GM23338 (cell line): ENCODE measurements at regions not wholly inside any gene's neighbourhood (a gene's known extent, or its start where the extent isn't known, plus 50 kb on each side); places are given as distances from the start of the nearest gene placed in this dataset.

Experiments
- ATAC-seq: fragments of 200-7000 bp; cut with Tn5 transposase; 3 replicates; pipeline ENCODE4 v1.9.1; 2020
- DNase-seq: peaks from one replicate; pipeline ENCODE4 v3.0.0-alpha.2; 2015; ENCODE audit warnings: low spot score
- H2AFZ ChIP-seq: fragments of 200-600 bp; sonication (generic); 2 replicates; pipeline ENCODE4 v1.8.0; 2016; ENCODE audit warnings: antibody characterized with exemption, mild to moderate bottlenecking, moderate library complexity
- H3F3A ChIP-seq: fragments of 200-600 bp; sonication (generic); replicated peaks from 2 replicates; pipeline ENCODE4 v1.8.0; 2017; ENCODE audit warnings: antibody characterized with exemption, mixed run types, low read depth
- H3K27ac ChIP-seq: fragments of 200-600 bp; sonication (generic); 2 replicates; pipeline ENCODE4 v1.6.1; 2016; ENCODE audit warnings: low read depth
- H3K27me3 ChIP-seq: fragments of 200-600 bp; sonication (generic); 2 replicates; pipeline ENCODE4 v1.8.0; 2016; ENCODE audit warnings: mild to moderate bottlenecking, mixed run types, moderate library complexity; ENCODE audit not compliant: insufficient read depth
- H3K36me3 ChIP-seq: fragments of 200-600 bp; sonication (generic); 2 replicates; pipeline ENCODE4 v1.8.0; 2016; ENCODE audit warnings: mild to moderate bottlenecking; ENCODE audit not compliant: insufficient read depth
- H3K4me1 ChIP-seq: fragments of 200-600 bp; sonication (generic); 2 replicates; pipeline ENCODE4 v1.8.0; 2016; ENCODE audit warnings: mild to moderate bottlenecking, moderate library complexity; ENCODE audit not compliant: insufficient read depth
- H3K4me2 ChIP-seq: fragments of 200-600 bp; sonication (generic); 2 replicates; pipeline ENCODE4 v1.7.1; 2017; ENCODE audit warnings: mixed run types
- H3K4me3 ChIP-seq: fragments of 200-600 bp; sonication (generic); 2 replicates; pipeline ENCODE4 v1.6.1; 2016; ENCODE audit warnings: mixed run types
- H3K79me2 ChIP-seq: fragments of 200-600 bp; sonication (generic); replicated peaks from 2 replicates; pipeline ENCODE4 v1.8.0; 2017; ENCODE audit warnings: mild to moderate bottlenecking; ENCODE audit not compliant: insufficient read depth
- H3K9me2 ChIP-seq: fragments of 200-600 bp; sonication (generic); 2 replicates; pipeline ENCODE4 v1.8.0; 2017; ENCODE audit not compliant: insufficient read depth
- H4K20me1 ChIP-seq: fragments of 200-600 bp; sonication (generic); replicated peaks from 2 replicates; pipeline ENCODE4 v1.8.0; 2017; ENCODE audit warnings: mild to moderate bottlenecking; ENCODE audit not compliant: insufficient read depth
- H3K27ac Mint-ChIP-seq: 2 replicates; pipeline ENCODE4 v1.8.0; 2020; ENCODE audit warnings: inconsistent platforms, mild to moderate bottlenecking, moderate library complexity, mixed read lengths
- H3K27me3 Mint-ChIP-seq: 3 replicates; pipeline ENCODE4 v1.8.0; 2022; ENCODE audit warnings: low read depth, mild to moderate bottlenecking, moderate library complexity, mixed read lengths, inconsistent platforms; ENCODE audit not compliant: insufficient read depth, poor library complexity
- H3K36me3 Mint-ChIP-seq: 3 replicates; pipeline ENCODE4 v1.8.0; 2021; ENCODE audit warnings: low read depth, mild to moderate bottlenecking, inconsistent platforms, moderate library complexity, mixed read lengths
- H3K4me1 Mint-ChIP-seq: 3 replicates; pipeline ENCODE4 v1.8.0; 2020; ENCODE audit warnings: mild to moderate bottlenecking, inconsistent platforms, mixed read lengths
- H3K4me3 Mint-ChIP-seq: 3 replicates; pipeline ENCODE4 v1.8.0; 2021; ENCODE audit warnings: moderate library complexity, mild to moderate bottlenecking, inconsistent platforms, mixed read lengths
- H3K9me3 Mint-ChIP-seq: 3 replicates; pipeline ENCODE4 v1.8.0; 2020; ENCODE audit warnings: moderate library complexity, mild to moderate bottlenecking, inconsistent platforms, mixed read lengths
- CREB1 ChIP-seq: fragments of 250-450 bp; sonication (Bioruptor Pico); IDR thresholded peaks from 2 replicates; pipeline ENCODE4 v1.5.0; 2020; ENCODE audit warnings: low read depth, mild to moderate bottlenecking, moderate library complexity
- CTCF ChIP-seq, 2 experiments: fragments of 200-600 bp in 1 of 2; sonication (generic) in 1 of 2; conservative IDR thresholded peaks; 2 replicates each; pipeline versions ENCODE4 v1.5.1 to v1.6.1; 2016 to 2017; ENCODE audit warnings: antibody characterized with exemption in 2 of 2, low read depth in 2 of 2, mild to moderate bottlenecking in 2 of 2, moderate library complexity in 1 of 2
- ETS1 ChIP-seq: IDR thresholded peaks from 2 replicates; pipeline ENCODE4 v1.6.1; 2016; ENCODE audit warnings: antibody characterized with exemption
- EZH2 ChIP-seq: fragments of 200-600 bp; sonication (generic); IDR thresholded peaks from one replicate; pipeline ENCODE4 v1.8.0; 2017; ENCODE audit warnings: antibody characterized with exemption, mild to moderate bottlenecking, low read depth; ENCODE audit not compliant: unreplicated experiment
- EZH2phosphoT487 ChIP-seq: fragments of 200-600 bp; sonication (generic); IDR thresholded peaks from one replicate; pipeline ENCODE4 v1.8.1; 2018; ENCODE audit warnings: antibody characterized with exemption; ENCODE audit not compliant: unreplicated experiment
- JUNB ChIP-seq: IDR thresholded peaks from one replicate; pipeline ENCODE4 v1.6.1; 2016; ENCODE audit warnings: antibody characterized with exemption; ENCODE audit not compliant: unreplicated experiment
- NANOG ChIP-seq: IDR thresholded peaks from 2 replicates; pipeline ENCODE4 v1.6.1; 2016; ENCODE audit warnings: antibody characterized with exemption, borderline replicate concordance
- POLR2AphosphoS5 ChIP-seq: IDR thresholded peaks from 2 replicates; pipeline ENCODE4 v1.6.1; 2016; ENCODE audit warnings: antibody characterized with exemption, low read depth
- REST ChIP-seq: IDR thresholded peaks from one replicate; pipeline ENCODE4 v1.6.1; 2018; ENCODE audit warnings: antibody characterized with exemption; ENCODE audit not compliant: unreplicated experiment
- STAT1 ChIP-seq: IDR thresholded peaks from one replicate; pipeline ENCODE4 v1.6.1; 2016; ENCODE audit warnings: antibody characterized with exemption; ENCODE audit not compliant: unreplicated experiment
- ZNF114 ChIP-seq: fragments of 250-450 bp; sonication (Bioruptor Pico); IDR thresholded peaks from 2 replicates; pipeline ENCODE4 v1.5.0; 2020; ENCODE audit warnings: mild to moderate bottlenecking, moderate library complexity
- ZNF331 ChIP-seq: fragments of 250-450 bp; sonication (Bioruptor Pico); IDR thresholded peaks from 2 replicates; pipeline ENCODE4 v1.5.0; 2020; ENCODE audit warnings: low read depth, mild to moderate bottlenecking, moderate library complexity
- ZNF462 ChIP-seq: fragments of 250-450 bp; sonication (Bioruptor Pico); IDR thresholded peaks from 2 replicates; pipeline ENCODE4 v1.5.0; 2020; ENCODE audit warnings: mild to moderate bottlenecking, moderate library complexity

GRCh38 chr12:113633678-113634332 is 162.1 kb upstream of the LHX5 start:
- Histone ChIP-seq H3K4me1 (peaks cover 15% of the 10 kb centered on the region), H2AFZ (no peak overlapping the region), H3K79me2 (no peaks in the 10 kb centered on the region), H3K27me3 (no peaks in the 10 kb centered on the region), H3K36me3 (peaks cover 5% of the 10 kb centered on the region; the same call in 1 of the 2 replicates), H3K4me3 (no peak overlapping the region), H3K4me2 (no peak overlapping the region), H3K9me2 (peaks cover 3% of the 10 kb centered on the region; the same call in 1 of the 2 replicates), H4K20me1 (no peaks in the 10 kb centered on the region), H3K27ac (no peak overlapping the region), H3F3A (0 out of 2 replicates have a peak, but pooled peaks cover 8% of the 10 kb centered on the region)
- Mint-ChIP-seq H3K9me3 (peaks cover 22% of the 10 kb centered on the region), H3K27me3 (peaks cover 13% of the 10 kb centered on the region), H3K27ac (no peak overlapping the region), H3K4me1 (peaks cover 22% of the 10 kb centered on the region), H3K4me3 (no peak overlapping the region), H3K36me3 (peaks cover 18% of the 10 kb centered on the region)
- DNase-seq (no peak), ATAC-seq (no peak)
- TF ChIP-seq ETS1, result no peak
- no peak for TF ChIP-seq POLR2AphosphoS5
- TF ChIP-seq JUNB, result no peak
- no peak for TF ChIP-seq CTCF (conservative IDR thresholded peaks at IDR 0.05; ENCODE audit: low read depth in 2 of 2)
- no peak for TF ChIP-seq STAT1
- no peak for TF ChIP-seq REST
- no peak for TF ChIP-seq EZH2phosphoT487
- no peak for TF ChIP-seq NANOG
- no peak for TF ChIP-seq ZNF331
- TF ChIP-seq CREB1 (CRISPR knock-in tag), result no peak
- TF ChIP-seq EZH2, result no peak
- no peak for TF ChIP-seq ZNF114 (CRISPR knock-in tag)
- TF ChIP-seq ZNF462 (CRISPR knock-in tag), result no peak
